ENCODE measurements at regions not wholly inside any gene's neighbourhood (a gene's known extent, or its start where the extent isn't known, plus 50 kb on each side); places are given as distances from the start of the nearest gene placed in this dataset.
"Not testable (repeated sequence)": the region's sequence is repeated elsewhere in the genome, so short reads cannot be mapped to it uniquely, and the experiment has no call there.

DNA sequence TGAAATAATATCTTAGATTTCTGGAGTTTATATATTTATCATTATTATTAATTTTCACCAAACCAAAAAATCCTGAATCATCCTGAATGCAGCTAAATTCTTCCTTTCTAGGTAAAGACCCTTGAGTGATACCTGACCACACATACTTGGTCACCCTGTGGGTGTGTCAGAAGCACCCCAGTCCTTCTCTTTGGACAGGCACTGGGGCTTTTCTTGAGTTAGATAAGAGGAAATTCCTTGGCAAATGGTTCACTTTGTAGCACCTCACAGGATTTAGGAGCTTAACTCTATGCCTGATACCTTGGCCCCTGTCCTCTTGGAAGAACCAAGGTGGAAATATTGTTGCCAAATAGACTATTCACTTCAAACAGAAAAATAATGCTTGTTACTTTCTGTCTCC lies 69.6 kb upstream of the PNPLA4 start:
- no peaks in the 10 kb centered on the region for H3K9me3 Mint-ChIP-seq
- no peaks in the 10 kb centered on the region for H3K36me3 Mint-ChIP-seq (ENCODE audit: low read depth)
- DNase-seq (ENCODE audit: low spot score): no peak
- H3K4me1 Mint-ChIP-seq (ENCODE audit: low read depth): no peaks in the 10 kb centered on the region
- no peaks in the 10 kb centered on the region for H3K27me3 Mint-ChIP-seq (ENCODE audit: low read depth)
- no peak overlapping the region for H3K4me3 Mint-ChIP-seq
- H3K27ac Mint-ChIP-seq: no peak overlapping the region

DNA sequence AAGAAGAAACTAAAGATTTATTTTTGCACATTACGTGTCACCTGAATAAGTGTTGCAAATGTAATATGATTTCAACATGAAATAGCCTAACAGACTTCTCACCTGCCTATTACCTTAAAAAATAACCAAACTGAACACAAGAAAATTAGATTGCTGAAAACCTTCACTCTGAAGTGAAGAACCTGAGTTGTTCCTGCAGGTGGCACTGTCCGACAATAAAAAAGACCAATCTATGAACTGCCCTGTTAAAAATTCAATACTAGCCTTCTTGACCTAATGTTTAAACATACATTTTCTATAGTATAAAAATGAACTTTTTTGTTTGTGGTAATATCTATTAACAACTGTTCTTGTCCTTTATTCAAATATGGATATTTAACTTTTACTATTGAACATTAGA lies 69.2 kb upstream of the PNPLA4 start:
- Mint-ChIP-seq H3K36me3 (ENCODE audit: low read depth) (no peaks in the 10 kb centered on the region), H3K9me3 (no peaks in the 10 kb centered on the region), H3K4me3 (no peak overlapping the region), H3K27me3 (ENCODE audit: low read depth) (no peaks in the 10 kb centered on the region), H3K4me1 (ENCODE audit: low read depth) (no peaks in the 10 kb centered on the region), H3K27ac (no peak overlapping the region)
- DNase-seq (ENCODE audit: low spot score): no peak

DNA sequence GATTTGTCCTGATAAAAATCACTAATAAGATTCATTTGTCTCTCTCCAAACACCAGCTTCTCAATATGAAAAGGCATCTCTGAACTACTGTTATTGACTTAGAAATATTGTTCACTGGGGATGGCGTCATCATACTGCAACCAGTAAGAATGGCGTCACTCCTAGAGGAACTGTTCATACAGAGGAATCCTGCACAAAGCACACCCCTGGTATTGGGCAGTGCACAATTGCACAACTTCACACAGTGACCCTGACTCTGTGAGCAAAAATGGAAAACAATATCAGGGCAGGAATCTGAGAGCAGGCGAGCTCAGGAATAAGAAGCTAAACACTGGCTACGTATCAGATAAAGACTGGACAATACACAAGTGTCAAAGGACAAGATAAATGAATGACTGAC lies 66.7 kb upstream of the PNPLA4 start:
- no peak for DNase-seq (ENCODE audit: low spot score)
- no peaks in the 10 kb centered on the region for H3K4me1 Mint-ChIP-seq (ENCODE audit: low read depth)
- H3K27me3 Mint-ChIP-seq (ENCODE audit: low read depth): no peaks in the 10 kb centered on the region
- no peaks in the 10 kb centered on the region for H3K36me3 Mint-ChIP-seq (ENCODE audit: low read depth)
- H3K9me3 Mint-ChIP-seq: no peaks in the 10 kb centered on the region
- no peak overlapping the region for H3K27ac Mint-ChIP-seq
- H3K4me3 Mint-ChIP-seq: no peak overlapping the region

DNA sequence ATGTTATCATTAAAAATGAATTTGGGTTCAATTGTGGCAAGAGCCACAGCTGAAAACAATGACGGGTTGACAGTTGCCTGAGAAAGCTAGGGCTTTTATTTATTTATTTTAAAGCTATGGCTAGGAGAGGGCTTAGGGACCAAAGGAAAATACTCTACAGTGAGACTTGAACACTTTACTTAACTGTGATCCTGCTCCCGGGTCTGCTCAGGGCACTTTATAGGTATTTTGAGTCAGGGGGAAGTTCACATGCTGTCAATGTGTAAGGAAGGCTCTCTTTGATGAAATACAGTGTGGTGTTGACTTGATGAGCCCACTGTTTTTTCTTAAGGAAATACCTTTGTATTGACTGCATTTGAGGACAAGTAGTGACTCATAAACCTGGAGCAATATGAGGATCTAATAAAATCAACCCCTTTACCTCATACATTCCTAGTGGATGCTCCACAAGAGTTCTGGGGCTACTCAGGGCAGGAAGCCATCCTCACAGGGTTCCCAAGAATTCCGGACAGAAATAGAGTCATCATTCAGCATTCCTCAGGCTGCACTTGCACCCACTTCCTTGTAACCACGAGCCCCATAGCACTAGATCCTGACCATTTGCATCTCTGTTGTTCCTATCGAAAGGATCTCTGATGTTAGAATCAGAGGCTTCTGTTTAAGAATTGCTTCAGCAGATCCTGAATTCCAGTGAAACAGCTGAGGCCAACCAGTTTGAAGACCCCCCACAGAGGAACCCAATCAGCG lies 61.0 kb upstream of the PNPLA4 start:
- not testable (repeated sequence) for H3K9me3 Mint-ChIP-seq; H3K4me3 Mint-ChIP-seq; DNase-seq (ENCODE audit: low spot score); H3K36me3 Mint-ChIP-seq (ENCODE audit: low read depth); H3K27me3 Mint-ChIP-seq (ENCODE audit: low read depth); H3K27ac Mint-ChIP-seq; H3K4me1 Mint-ChIP-seq (ENCODE audit: low read depth)

DNA sequence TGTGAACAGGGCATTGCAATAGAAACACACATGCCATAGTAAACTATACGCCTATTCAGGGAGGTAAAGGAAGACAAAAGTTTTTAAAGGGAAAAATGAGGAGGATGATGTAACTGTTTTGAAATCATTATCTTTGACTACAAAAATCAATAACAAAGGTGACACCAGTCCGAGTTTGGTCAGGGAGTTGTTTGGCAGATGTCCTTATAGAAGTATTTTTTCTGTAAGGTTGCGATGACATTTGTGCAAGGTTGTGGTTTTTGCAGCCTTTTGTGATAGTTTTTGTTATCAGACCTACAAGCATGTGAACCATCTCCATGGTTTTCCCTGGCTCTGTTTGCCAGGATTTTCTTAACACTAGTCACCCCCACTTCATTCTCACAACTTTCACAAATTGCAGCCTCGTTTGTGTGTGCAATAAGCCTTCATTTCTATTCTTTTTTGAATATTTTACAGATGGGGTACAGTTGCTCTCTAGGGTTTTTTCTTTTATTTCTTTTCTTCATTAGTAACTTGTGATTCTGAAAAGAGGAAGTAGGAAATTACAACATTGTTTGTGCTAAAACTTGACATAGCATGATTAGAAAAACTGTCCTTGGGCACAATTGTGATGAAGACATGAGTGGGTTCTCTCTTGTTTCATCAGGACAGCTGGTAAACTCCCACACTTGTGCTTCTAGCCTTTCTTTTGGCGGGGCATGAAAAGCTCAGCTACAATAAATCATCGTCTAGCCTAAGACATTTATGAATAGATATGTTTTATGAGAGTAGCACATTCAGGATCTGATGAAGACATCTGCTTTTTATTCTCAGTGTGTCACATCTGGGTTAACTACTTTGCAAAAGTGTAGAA lies 60.2 kb upstream of the PNPLA4 start:
- no peak overlapping the region for H3K4me3 Mint-ChIP-seq
- DNase-seq (ENCODE audit: low spot score): no peak
- H3K9me3 Mint-ChIP-seq: no peaks in the 10 kb centered on the region
- no peaks in the 10 kb centered on the region for H3K4me1 Mint-ChIP-seq (ENCODE audit: low read depth)
- no peaks in the 10 kb centered on the region for H3K36me3 Mint-ChIP-seq (ENCODE audit: low read depth)
- no peaks in the 10 kb centered on the region for H3K27me3 Mint-ChIP-seq (ENCODE audit: low read depth)
- no peak overlapping the region for H3K27ac Mint-ChIP-seq

DNA sequence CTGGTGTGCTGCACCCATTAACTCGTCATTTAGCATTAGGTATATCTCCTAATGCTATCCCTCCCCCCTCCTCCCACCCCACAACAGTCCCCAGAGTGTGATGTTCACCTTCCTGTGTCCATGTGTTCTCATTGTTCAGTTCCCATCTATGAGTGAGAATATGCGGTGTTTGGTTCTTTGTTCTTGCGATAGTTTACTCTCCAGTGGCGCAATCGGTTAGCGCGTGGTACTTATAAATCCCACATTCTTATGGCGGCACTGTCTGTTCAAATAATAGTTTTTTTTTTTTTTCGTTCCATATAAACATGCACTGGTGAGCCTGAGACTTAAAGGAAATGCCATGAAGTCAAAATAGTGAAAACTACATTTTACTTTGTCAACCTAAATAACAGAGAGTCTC lies 59.5 kb upstream of the PNPLA4 start:
- not testable (repeated sequence) for H3K9me3 Mint-ChIP-seq; H3K27ac Mint-ChIP-seq; H3K36me3 Mint-ChIP-seq (ENCODE audit: low read depth); H3K4me1 Mint-ChIP-seq (ENCODE audit: low read depth); H3K27me3 Mint-ChIP-seq (ENCODE audit: low read depth); DNase-seq (ENCODE audit: low spot score); H3K4me3 Mint-ChIP-seq

DNA sequence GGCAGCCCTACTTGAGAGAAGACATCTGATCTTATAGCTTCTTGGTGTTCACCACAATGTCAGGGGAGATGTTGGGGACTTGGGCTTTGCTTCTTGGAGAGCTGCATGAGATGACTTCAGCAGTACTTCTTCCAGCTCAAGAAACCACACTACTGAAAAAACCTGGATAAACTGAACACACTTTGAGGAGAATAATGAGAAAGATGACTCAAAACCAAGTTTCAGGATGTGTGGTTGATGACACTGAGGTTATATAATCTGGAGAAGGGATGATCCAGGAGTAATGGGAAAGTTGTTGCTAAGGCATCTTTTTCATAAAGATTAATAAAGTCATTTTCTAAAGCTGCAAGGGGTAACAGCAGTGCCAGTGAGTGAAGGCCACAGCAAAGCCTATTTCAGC lies 58.4 kb upstream of the PNPLA4 start:
- H3K4me1 Mint-ChIP-seq (ENCODE audit: low read depth): no peaks in the 10 kb centered on the region
- no peak overlapping the region for H3K4me3 Mint-ChIP-seq
- H3K9me3 Mint-ChIP-seq: no peaks in the 10 kb centered on the region
- DNase-seq (ENCODE audit: low spot score): no peak
- no peak overlapping the region for H3K27ac Mint-ChIP-seq
- H3K27me3 Mint-ChIP-seq (ENCODE audit: low read depth): no peaks in the 10 kb centered on the region
- no peaks in the 10 kb centered on the region for H3K36me3 Mint-ChIP-seq (ENCODE audit: low read depth)

DNA sequence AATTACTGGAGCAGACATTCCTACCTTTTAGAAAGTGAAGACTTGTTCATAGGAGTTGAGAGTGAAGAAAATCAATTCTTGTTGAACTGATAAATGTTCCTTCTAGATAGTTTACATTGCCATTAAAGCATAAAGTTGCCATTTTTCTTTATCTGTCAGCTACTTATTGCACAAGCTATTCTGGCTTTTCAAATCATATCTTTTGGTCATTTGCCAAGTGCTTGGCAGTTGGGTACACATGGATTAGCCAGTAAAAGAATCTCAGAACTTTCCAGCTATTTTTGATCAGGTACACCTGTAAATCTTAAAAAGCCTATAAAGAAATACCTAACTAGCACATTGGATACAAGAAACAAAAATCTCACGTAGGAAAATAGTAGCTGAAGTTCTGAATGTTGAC lies 56.4 kb upstream of the PNPLA4 start:
- H3K27me3 Mint-ChIP-seq (ENCODE audit: low read depth): no peaks in the 10 kb centered on the region
- no peak for DNase-seq (ENCODE audit: low spot score)
- no peak overlapping the region for H3K27ac Mint-ChIP-seq
- H3K9me3 Mint-ChIP-seq: no peaks in the 10 kb centered on the region
- no peaks in the 10 kb centered on the region for H3K4me1 Mint-ChIP-seq (ENCODE audit: low read depth)
- no peaks in the 10 kb centered on the region for H3K36me3 Mint-ChIP-seq (ENCODE audit: low read depth)
- no peak overlapping the region for H3K4me3 Mint-ChIP-seq
